IPS DF 19.7 (cell line): ENCODE measurements at regions not wholly inside any gene's neighbourhood (a gene's known extent, or its start where the extent isn't known, plus 50 kb on each side); places are given as distances from the start of the nearest gene placed in this dataset.
"Not testable (repeated sequence)": the region's sequence is repeated elsewhere in the genome, so short reads cannot be mapped to it uniquely, and the experiment has no call there.

Experiments used
- DNase-seq: peaks from one replicate; pipeline ENCODE4 v3.0.0-alpha.2; 2013; ENCODE audit warnings: low read depth, low spot score

GRCh38 chr1:38191461-38191860 lies 144.9 kb upstream of the POU3F1 start:
- DNase-seq = no peak

- DNase-seq = no peak
These were observed 144.4 kb upstream of the POU3F1 start for GRCh38 chr1:38190983-38191382.

- no peak for DNase-seq
These were observed 141.0 kb upstream of the POU3F1 start for GRCh38 chr1:38187552-38187951.

GRCh38 chr1:38186566-38186965 lies 140.0 kb upstream of the POU3F1 start:
- no peak for DNase-seq

GRCh38 chr1:38185913-38186312 lies 139.3 kb upstream of the POU3F1 start:
- DNase-seq = no peak

- DNase-seq = no peak
These were observed 137.2 kb upstream of the POU3F1 start for GRCh38 chr1:38183747-38184146.

- DNase-seq = peak; percentile 60
These were observed 136.5 kb upstream of the POU3F1 start for GRCh38 chr1:38183096-38183495.

GRCh38 chr1:38180388-38180787 lies 133.8 kb upstream of the POU3F1 start:
- not testable (repeated sequence) for DNase-seq

GRCh38 chr1:38179483-38179882 lies 132.9 kb upstream of the POU3F1 start:
- no peak for DNase-seq

- DNase-seq = no peak
These were observed 131.6 kb upstream of the POU3F1 start for GRCh38 chr1:38178216-38178615.

GRCh38 chr1:38175121-38175520 lies 128.5 kb upstream of the POU3F1 start:
- no peak for DNase-seq

GRCh38 chr1:38173848-38174247 lies 127.3 kb upstream of the POU3F1 start:
- DNase-seq = no peak

GRCh38 chr1:38173157-38173831 lies 126.7 kb upstream of the POU3F1 start:
- no peak for DNase-seq

GRCh38 chr1:38169121-38169520 lies 122.5 kb upstream of the POU3F1 start:
- no peak for DNase-seq

GRCh38 chr1:38168365-38168764 lies 121.8 kb upstream of the POU3F1 start:
- no peak for DNase-seq

- no peak for DNase-seq
These were observed 119.9 kb upstream of the POU3F1 start for GRCh38 chr1:38166461-38166860.

GRCh38 chr1:38153778-38154470 lies 107.3 kb upstream of the POU3F1 start:
- DNase-seq = no peak

- DNase-seq = no peak
These were observed 106.6 kb upstream of the POU3F1 start for GRCh38 chr1:38153066-38153777.

GRCh38 chr1:38152351-38153065 lies 105.9 kb upstream of the POU3F1 start:
- no peak for DNase-seq

GRCh38 chr1:38151399-38151798 lies 104.8 kb upstream of the POU3F1 start:
- DNase-seq = no peak

- DNase-seq = not testable (repeated sequence)
These were observed 99.5 kb upstream of the POU3F1 start for GRCh38 chr1:38146079-38146478.

- DNase-seq = no peak
These were observed 96.0 kb upstream of the POU3F1 start for GRCh38 chr1:38142606-38143005.
